Lung (tissue), 11 donors: ENCODE measurements at regions not wholly inside any gene's neighbourhood (a gene's known extent, or its start where the extent isn't known, plus 50 kb on each side); places are given as distances from the start of the nearest gene placed in this dataset.

Experiments used
- ATAC-seq: fragments of 200-7000 bp; cut with Tn5 transposase; one replicate; pipeline ENCODE4 v1.9.1; 2020; ENCODE audit warnings: moderate number of reproducible peaks; ENCODE audit not compliant: insufficient read depth, low FRiP score
- DNase-seq, 3 donors: peaks; one replicate each; pipeline ENCODE4 v3.0.0-alpha.2; 2013 to 2017
- H3K27ac ChIP-seq, 2 donors: one replicate each; pipeline ENCODE4 v1.5.1; 2013; ENCODE audit warnings: mild to moderate bottlenecking in 2 of 2, moderate library complexity in 2 of 2, control low read depth in 1 of 2, inconsistent platforms in 1 of 2, low read depth in 1 of 2, low read length in 1 of 2
- H3K27me3 ChIP-seq, 3 donors: one replicate each; pipeline ENCODE4 v1.5.1; 2013; ENCODE audit warnings: low read length in 2 of 3; ENCODE audit not compliant: control insufficient read depth in 3 of 3, insufficient read depth in 3 of 3
- H3K36me3 ChIP-seq, 4 donors: one replicate each; pipeline ENCODE4 v1.5.1; 2013; ENCODE audit warnings: low read length in 4 of 4, mild to moderate bottlenecking in 1 of 4, moderate library complexity in 1 of 4; ENCODE audit not compliant: control insufficient read depth in 4 of 4, insufficient read depth in 4 of 4
- H3K4me1 ChIP-seq, 5 donors: one replicate each; pipeline ENCODE4 v1.5.1; 2013; ENCODE audit warnings: low read length in 5 of 5, mild to moderate bottlenecking in 2 of 5, moderate library complexity in 1 of 5; ENCODE audit not compliant: control insufficient read depth in 5 of 5, insufficient read depth in 5 of 5
- H3K4me3 ChIP-seq: one replicate; pipeline ENCODE4 v1.5.1; 2013; ENCODE audit warnings: mild to moderate bottlenecking, control low read depth, moderate library complexity
- H3K9ac ChIP-seq, 2 donors: one replicate each; pipeline ENCODE4 v1.5.1; 2013; ENCODE audit warnings: low read length in 2 of 2, control low read depth in 1 of 2; ENCODE audit not compliant: insufficient read depth in 1 of 2
- H3K9me3 ChIP-seq, 4 donors: one replicate each; pipeline ENCODE4 v1.5.1; 2013; ENCODE audit warnings: low read length in 3 of 4, mild to moderate bottlenecking in 1 of 4, moderate library complexity in 1 of 4; ENCODE audit not compliant: control insufficient read depth in 4 of 4, insufficient read depth in 3 of 4
- WGBS, 2 donors: extraction: QIAGEN DNeasy Blood & Tissue Kit; methylation state at CpG; one replicate each; pipeline ENCODE4 v1.1.7; 2013; 5-methylcytosine and 5-hydroxymethylcytosine counted together
- TF ChIP-seq, protein P1 (sequence below): IDR thresholded peaks from 2 replicates; pipeline ENCODE4 v1.5.1; 2012; ENCODE audit warnings: mild to moderate bottlenecking; ENCODE audit errors: control extremely low read depth, extremely low read depth
- donor health status: control.
- donor health status: control.
- donor health status: Bipolar disorder and iron deficiency.
- donor health status: healthy.
- donor health status: DM: yes; HTN: yes; CAD: no.

- WGBS, 2 donors = 85 to 92% methylated on average over 5 of the region's 5 CpGs
- H3K36me3 ChIP-seq = no peaks in the 10 kb centered on the region
- TF ChIP-seq, protein P1, sequence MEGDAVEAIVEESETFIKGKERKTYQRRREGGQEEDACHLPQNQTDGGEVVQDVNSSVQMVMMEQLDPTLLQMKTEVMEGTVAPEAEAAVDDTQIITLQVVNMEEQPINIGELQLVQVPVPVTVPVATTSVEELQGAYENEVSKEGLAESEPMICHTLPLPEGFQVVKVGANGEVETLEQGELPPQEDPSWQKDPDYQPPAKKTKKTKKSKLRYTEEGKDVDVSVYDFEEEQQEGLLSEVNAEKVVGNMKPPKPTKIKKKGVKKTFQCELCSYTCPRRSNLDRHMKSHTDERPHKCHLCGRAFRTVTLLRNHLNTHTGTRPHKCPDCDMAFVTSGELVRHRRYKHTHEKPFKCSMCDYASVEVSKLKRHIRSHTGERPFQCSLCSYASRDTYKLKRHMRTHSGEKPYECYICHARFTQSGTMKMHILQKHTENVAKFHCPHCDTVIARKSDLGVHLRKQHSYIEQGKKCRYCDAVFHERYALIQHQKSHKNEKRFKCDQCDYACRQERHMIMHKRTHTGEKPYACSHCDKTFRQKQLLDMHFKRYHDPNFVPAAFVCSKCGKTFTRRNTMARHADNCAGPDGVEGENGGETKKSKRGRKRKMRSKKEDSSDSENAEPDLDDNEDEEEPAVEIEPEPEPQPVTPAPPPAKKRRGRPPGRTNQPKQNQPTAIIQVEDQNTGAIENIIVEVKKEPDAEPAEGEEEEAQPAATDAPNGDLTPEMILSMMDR = no peak
- no peak overlapping the region for H3K27ac ChIP-seq
- no peaks in the 10 kb centered on the region for H3K27me3 ChIP-seq
- no peaks in the 10 kb centered on the region for H3K9me3 ChIP-seq
- ATAC-seq = no peak
- H3K9ac ChIP-seq = no peak overlapping the region
- no peak overlapping the region for H3K4me3 ChIP-seq
- no peak for DNase-seq
- peaks cover 0 to 13% (median 0%) of the 10 kb centered on the region in 5 donors for H3K4me1 ChIP-seq
Observed at GRCh38 chr3:57001356-57001755, 59.1 kb upstream of the SPATA12 start.

GRCh38 chr3:57000012-57000411, 60.5 kb upstream of the SPATA12 start:
- Histone ChIP-seq H3K4me3 (no peak overlapping the region), H3K9me3 (no peaks in the 10 kb centered on the region), H3K36me3 (no peaks in the 10 kb centered on the region), H3K9ac (no peak overlapping the region), H3K4me1 (peaks cover 0 to 13% (median 0%) of the 10 kb centered on the region in 5 donors), H3K27ac (no peak overlapping the region), H3K27me3 (no peaks in the 10 kb centered on the region)
- DNase-seq (no peak), ATAC-seq (no peak)
- TF ChIP-seq, protein P1 = no peak
- whole genome bisulfite sequencing, 2 donors = 96 to 97% methylated on average over 4 of the region's 4 CpGs

GRCh38 chr3:56999547-56999946, 60.9 kb upstream of the SPATA12 start:
- no peak for ATAC-seq
- Histone ChIP-seq H3K4me1 (peaks cover 0 to 13% (median 0%) of the 10 kb centered on the region in 5 donors), H3K9ac (no peak overlapping the region), H3K9me3 (no peaks in the 10 kb centered on the region), H3K4me3 (no peak overlapping the region), H3K27ac (no peak overlapping the region), H3K36me3 (no peaks in the 10 kb centered on the region), H3K27me3 (no peaks in the 10 kb centered on the region)
- TF ChIP-seq, protein P1 = no peak
- DNase-seq = no peak

DNA sequence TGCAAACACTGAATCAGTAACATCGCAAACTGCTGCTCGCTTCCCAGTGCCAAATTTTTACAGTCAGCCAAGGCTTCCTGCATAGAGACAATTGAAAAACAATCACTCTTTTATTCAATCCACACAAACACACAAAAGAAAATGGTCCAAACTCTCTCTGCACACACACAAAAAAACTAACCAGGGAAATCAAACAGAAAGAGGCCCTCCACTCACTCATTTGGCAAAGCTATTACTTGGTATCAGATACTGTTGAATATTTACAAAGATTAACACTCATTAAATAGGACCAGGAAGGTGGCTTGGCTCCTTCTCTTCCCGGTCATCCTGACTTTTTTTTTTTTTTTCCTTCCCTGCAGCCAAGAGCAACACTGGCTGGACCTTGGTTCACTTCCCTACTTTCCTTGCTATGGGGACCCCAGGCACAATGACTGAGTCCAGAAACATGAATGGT, 62.4 kb upstream of the SPATA12 start:
- ATAC-seq (no peak), DNase-seq (no peak)
- TF ChIP-seq, protein P1 = no peak
- Histone ChIP-seq H3K4me3 (no peak overlapping the region), H3K9ac (no peak overlapping the region), H3K27me3 (no peaks in the 10 kb centered on the region), H3K27ac (no peak overlapping the region), H3K4me1 (peaks cover 0 to 13% (median 0%) of the 10 kb centered on the region in 5 donors), H3K36me3 (no peaks in the 10 kb centered on the region), H3K9me3 (no peaks in the 10 kb centered on the region)
- WGBS, 2 donors = 61 to 82% methylated on average over 3 of the region's 3 CpGs
